ENCODE measurements at regions not wholly inside any gene's neighbourhood (a gene's known extent, or its start where the extent isn't known, plus 50 kb on each side); places are given as distances from the start of the nearest gene placed in this dataset.

DNA sequence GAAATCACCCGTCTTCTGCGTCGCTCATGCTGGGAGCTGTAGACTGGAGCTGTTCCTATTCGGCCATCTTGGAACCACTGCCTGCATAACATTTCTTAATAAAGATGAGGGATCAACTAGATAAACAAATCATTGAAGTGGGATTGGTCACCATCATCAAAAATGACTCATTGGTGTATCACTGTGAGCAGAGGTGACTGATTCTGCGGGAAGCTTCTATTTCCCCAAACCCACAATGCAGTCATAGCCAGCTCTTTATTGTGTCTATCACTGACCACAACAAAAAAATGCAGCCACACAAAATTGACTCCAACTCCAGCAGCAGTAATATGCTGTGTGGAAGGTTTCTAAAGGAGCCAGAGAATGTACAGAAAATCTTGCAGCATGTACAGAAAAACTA is 630.7 kb upstream of the HS6ST1 start (continued):
- TF ChIP-seq FLYWCH1 (CRISPR knock-in tag; IDR thresholded peaks at IDR 0.05) (no peak), POLR2AphosphoS2 (IDR thresholded peaks at IDR 0.05; ENCODE audit: low read depth, low read length) (no peak), MTA3 (CRISPR knock-in tag; IDR thresholded peaks at IDR 0.05) (no peak), NR2F1 (CRISPR knock-in tag; IDR thresholded peaks at IDR 0.05) (no peak), ZNF580 (CRISPR knock-in tag; IDR thresholded peaks at IDR 0.05; ENCODE audit: borderline replicate concordance, low read depth) (no peak), STAG1 (CRISPR knock-in tag; IDR thresholded peaks at IDR 0.05) (no peak), HNF4G (IDR thresholded peaks at IDR 0.05; ENCODE audit: borderline replicate concordance, low read depth, low read length) (no peak), HNF4G (CRISPR knock-in tag; IDR thresholded peaks at IDR 0.05; ENCODE audit: borderline replicate concordance, low read depth) (no peak), ZNF766 (CRISPR knock-in tag; IDR thresholded peaks at IDR 0.05; ENCODE audit: borderline replicate concordance) (no peak), DMAP1 (CRISPR knock-in tag; IDR thresholded peaks at IDR 0.05) (no peak)

GRCh38 chr2:128950758-128951157 is 632.1 kb upstream of the HS6ST1 start:
- Histone ChIP-seq H3K4me3 (replicated peaks in 1 of 3; ENCODE audit: insufficient read depth in 1 of 3, low read depth in 2 of 3, low read length in 3 of 3) (no peak overlapping the region), H3K9me3 (ENCODE audit: low read length) (peaks cover 5% of the 10 kb centered on the region; the same call in 1 of the 2 replicates), H4K20me1 (ENCODE audit: insufficient read depth, low read length) (no peaks in the 10 kb centered on the region), H3K9ac (ENCODE audit: insufficient read depth, low read depth, low read length) (no peak overlapping the region), H3K27me3 (ENCODE audit: control insufficient read depth in 1 of 2, insufficient read depth in 2 of 2, low read length in 2 of 2) (peaks cover 0 to 25% of the 10 kb centered on the region in 2 experiments; a peak in 2 of 5 replicates), H3K79me2 (ENCODE audit: insufficient read depth, low read length) (no peaks in the 10 kb centered on the region), H2AFZ (ENCODE audit: low read length) (no peak overlapping the region), H3K4me2 (ENCODE audit: low read depth, low read length) (no peak overlapping the region), H3K4me1 (ENCODE audit: insufficient read depth, low read length) (no peaks in the 10 kb centered on the region), H3K27ac (ENCODE audit: extremely low read length, insufficient read depth, low read length) (no peak overlapping the region), H3K36me3 (replicated peaks in 1 of 2; ENCODE audit: control insufficient read depth in 1 of 2, insufficient read depth in 2 of 2, low read length in 2 of 2) (no peaks in the 10 kb centered on the region)
- DNase-seq (ENCODE audit: low spot score) (no peak), FAIRE-seq (no peak), ATAC-seq (no peak)
- 16% methylated on average over 4 of the region's 4 CpGs for WGBS (ENCODE audit: low lambda C conversion rate)
- in situ Hi-C loops (cut with HindIII; ENCODE audit: extremely low pct_ligation_motif_present, low pct_unique_long_range_greater_than_20kb) (no loop called here), intact Hi-C loops (cut with micrococcal nuclease; ENCODE audit: unreplicated experiment) (no loop called here)
- POLR2A ChIA-PET = no interaction called here
- no TSS peak for BruUV-seq (replicated peaks)
- CTCF ChIA-PET (ENCODE audit: low intra/inter-chr PET ratio, low total read pairs) = no interaction called here
- TF ChIP-seq REST (IDR thresholded peaks at IDR 0.05; ENCODE audit: borderline replicate concordance in 1 of 2, low read depth in 1 of 2, low read length in 2 of 2) (peak; percentile 25 to 88), ZNF468 (CRISPR knock-in tag; IDR thresholded peaks at IDR 0.05) (no peak), WIZ (CRISPR knock-in tag; IDR thresholded peaks at IDR 0.05) (no peak), TOPORS (CRISPR knock-in tag; IDR thresholded peaks at IDR 0.05) (no peak), MIER2 (CRISPR knock-in tag; IDR thresholded peaks at IDR 0.05) (peak; percentile 85)
- TF ChIP-seq, protein P1, sequence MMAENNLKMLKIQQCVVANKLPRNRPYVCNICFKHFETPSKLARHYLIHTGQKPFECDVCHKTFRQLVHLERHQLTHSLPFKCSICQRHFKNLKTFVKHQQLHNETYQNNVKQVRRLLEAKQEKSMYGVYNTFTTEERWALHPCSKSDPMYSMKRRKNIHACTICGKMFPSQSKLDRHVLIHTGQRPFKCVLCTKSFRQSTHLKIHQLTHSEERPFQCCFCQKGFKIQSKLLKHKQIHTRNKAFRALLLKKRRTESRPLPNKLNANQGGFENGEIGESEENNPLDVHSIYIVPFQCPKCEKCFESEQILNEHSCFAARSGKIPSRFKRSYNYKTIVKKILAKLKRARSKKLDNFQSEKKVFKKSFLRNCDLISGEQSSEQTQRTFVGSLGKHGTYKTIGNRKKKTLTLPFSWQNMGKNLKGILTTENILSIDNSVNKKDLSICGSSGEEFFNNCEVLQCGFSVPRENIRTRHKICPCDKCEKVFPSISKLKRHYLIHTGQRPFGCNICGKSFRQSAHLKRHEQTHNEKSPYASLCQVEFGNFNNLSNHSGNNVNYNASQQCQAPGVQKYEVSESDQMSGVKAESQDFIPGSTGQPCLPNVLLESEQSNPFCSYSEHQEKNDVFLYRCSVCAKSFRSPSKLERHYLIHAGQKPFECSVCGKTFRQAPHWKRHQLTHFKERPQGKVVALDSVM (CRISPR knock-in tag; IDR thresholded peaks at IDR 0.05) = no peak
- TF ChIP-seq, protein P2, sequence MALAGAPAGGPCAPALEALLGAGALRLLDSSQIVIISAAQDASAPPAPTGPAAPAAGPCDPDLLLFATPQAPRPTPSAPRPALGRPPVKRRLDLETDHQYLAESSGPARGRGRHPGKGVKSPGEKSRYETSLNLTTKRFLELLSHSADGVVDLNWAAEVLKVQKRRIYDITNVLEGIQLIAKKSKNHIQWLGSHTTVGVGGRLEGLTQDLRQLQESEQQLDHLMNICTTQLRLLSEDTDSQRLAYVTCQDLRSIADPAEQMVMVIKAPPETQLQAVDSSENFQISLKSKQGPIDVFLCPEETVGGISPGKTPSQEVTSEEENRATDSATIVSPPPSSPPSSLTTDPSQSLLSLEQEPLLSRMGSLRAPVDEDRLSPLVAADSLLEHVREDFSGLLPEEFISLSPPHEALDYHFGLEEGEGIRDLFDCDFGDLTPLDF (CRISPR knock-in tag; IDR thresholded peaks at IDR 0.05) = no peak
